ENCODE measurements at regions not wholly inside any gene's neighbourhood (a gene's known extent, or its start where the extent isn't known, plus 50 kb on each side); places are given as distances from the start of the nearest gene placed in this dataset.

DNA sequence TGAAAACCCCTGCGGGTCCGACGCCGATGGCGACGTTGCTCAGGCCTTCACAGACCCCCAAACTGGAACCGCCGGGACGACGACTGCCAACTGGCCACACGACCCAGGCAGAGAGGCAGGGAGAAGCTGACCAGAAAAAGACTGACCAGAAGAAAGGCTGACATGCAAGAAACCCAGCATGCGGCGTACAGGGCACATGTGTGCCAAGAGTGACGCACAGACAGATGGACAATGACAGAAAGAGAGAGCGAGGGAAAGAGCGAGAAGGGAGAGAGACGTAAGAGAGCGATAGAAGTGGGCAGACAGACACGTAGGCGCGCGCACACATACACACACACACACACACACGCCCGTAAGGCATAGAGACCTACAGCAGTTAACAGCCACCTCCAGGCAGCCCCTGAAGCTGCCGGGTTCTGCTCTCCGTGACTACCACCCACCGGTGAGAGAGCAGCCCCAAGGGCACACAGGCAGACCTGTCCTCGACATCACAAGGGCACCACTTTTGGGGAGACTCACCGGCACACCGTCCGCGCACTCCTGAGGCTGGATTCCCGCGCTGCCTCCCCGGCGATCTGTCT, 67.2 kb upstream of the ZNF527 start:
- intact Hi-C loops (cut with DNase I) = no loop called here

DNA sequence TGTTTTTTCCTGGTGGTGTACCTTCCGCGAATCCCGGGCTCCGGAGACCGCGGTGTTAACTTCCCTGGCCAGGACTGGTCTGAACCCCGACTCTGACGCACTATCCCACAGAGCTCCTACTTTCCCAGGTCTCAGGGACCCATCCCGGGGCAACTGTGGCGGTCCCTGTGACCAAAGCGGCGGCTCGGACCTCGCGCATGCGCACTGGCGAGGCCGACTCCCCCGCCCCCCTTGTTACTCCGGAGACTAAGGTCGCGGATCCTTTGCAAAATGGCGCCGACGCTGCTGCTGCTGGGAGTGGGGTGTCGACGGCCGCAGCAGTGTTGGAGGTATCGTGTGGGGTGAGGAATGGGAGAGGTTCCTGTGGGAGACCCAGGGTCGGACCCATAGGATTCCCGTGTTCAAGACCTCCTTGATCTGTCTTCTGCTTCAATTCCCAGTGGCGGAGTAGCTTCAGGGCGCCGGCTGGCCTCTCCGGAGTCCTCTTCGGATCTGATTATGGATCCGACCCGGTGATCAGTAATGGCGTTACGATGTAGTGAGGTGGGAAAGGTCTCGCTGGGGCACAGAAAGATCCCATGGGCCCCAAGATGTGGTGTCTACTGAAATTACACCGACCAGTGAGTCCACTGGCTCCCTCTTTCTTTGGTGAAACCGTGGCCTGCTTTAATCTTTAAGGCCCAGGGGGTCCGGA, 66.6 kb upstream of the ZNF527 start:
- Histone ChIP-seq H3K27me3 (replicated peaks; ENCODE audit: insufficient read depth) (no peaks in the 10 kb centered on the region), H3K27ac (no peak overlapping the region), H3K4me3 (peak overlapping the region; percentile 12 to 32), H3K4me1 (replicated peaks) (no peaks in the 10 kb centered on the region), H3K9me3 (no peaks in the 10 kb centered on the region), H3K36me3 (no peaks in the 10 kb centered on the region)
- intact Hi-C loops (cut with DNase I) = no loop called here
- no peak for DNase-seq (ENCODE audit: low spot score)
- peak; percentile 5 for TF ChIP-seq POLR2AphosphoS5 (IDR thresholded peaks at IDR 0.05)
- TF ChIP-seq POLR2A (IDR thresholded peaks at IDR 0.05) = no peak
- TF ChIP-seq, protein P1, sequence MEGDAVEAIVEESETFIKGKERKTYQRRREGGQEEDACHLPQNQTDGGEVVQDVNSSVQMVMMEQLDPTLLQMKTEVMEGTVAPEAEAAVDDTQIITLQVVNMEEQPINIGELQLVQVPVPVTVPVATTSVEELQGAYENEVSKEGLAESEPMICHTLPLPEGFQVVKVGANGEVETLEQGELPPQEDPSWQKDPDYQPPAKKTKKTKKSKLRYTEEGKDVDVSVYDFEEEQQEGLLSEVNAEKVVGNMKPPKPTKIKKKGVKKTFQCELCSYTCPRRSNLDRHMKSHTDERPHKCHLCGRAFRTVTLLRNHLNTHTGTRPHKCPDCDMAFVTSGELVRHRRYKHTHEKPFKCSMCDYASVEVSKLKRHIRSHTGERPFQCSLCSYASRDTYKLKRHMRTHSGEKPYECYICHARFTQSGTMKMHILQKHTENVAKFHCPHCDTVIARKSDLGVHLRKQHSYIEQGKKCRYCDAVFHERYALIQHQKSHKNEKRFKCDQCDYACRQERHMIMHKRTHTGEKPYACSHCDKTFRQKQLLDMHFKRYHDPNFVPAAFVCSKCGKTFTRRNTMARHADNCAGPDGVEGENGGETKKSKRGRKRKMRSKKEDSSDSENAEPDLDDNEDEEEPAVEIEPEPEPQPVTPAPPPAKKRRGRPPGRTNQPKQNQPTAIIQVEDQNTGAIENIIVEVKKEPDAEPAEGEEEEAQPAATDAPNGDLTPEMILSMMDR (IDR thresholded peaks at IDR 0.05) = no peak
- WGBS = 56% methylated on average over 44 of the region's 44 CpGs

More for the DNA sequence above, 67.2 kb upstream of the ZNF527 start:
- no peak overlapping the region for H3K27ac ChIP-seq
- no peaks in the 10 kb centered on the region for H3K36me3 ChIP-seq
- TF ChIP-seq, protein P1 (IDR thresholded peaks at IDR 0.05) = no peak
- no peak for TF ChIP-seq POLR2AphosphoS5 (IDR thresholded peaks at IDR 0.05)
- no peak for TF ChIP-seq POLR2A (IDR thresholded peaks at IDR 0.05)
- H3K4me3 ChIP-seq = peak overlapping the region; percentile 12 to 32
- no peaks in the 10 kb centered on the region for H3K27me3 ChIP-seq (replicated peaks; ENCODE audit: insufficient read depth)
- WGBS = 75% methylated on average over 36 of the region's 36 CpGs
- no peak for DNase-seq (ENCODE audit: low spot score)
- no peaks in the 10 kb centered on the region for H3K9me3 ChIP-seq
- H3K4me1 ChIP-seq (replicated peaks) = no peaks in the 10 kb centered on the region

DNA sequence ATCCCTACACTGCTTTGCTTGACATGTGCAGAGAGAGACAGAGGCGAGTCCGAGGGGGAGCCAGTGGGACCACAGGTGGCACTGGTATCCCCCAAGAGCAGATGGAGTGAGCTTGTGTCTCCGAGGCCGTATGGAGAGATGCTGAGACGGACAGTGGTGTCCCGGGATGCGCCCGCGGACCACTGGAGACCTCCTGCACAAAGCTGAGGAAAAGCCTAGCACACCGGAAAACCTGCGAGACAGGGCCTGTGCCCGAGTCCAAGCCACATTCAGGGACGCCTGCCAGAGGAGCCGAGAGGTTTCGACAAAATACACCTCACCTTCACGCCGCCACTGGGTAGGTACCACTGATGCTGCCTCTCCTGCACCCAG, 66.0 kb upstream of the ZNF527 start:
- H3K27me3 ChIP-seq (replicated peaks; ENCODE audit: insufficient read depth) = no peaks in the 10 kb centered on the region
- H3K4me3 ChIP-seq = no peak overlapping the region
- 96% methylated on average over 17 of the region's 17 CpGs for whole genome bisulfite sequencing
- no peaks in the 10 kb centered on the region for H3K9me3 ChIP-seq
- DNase-seq (ENCODE audit: low spot score) = no peak
- no peak overlapping the region for H3K27ac ChIP-seq
- no peaks in the 10 kb centered on the region for H3K36me3 ChIP-seq
- no peaks in the 10 kb centered on the region for H3K4me1 ChIP-seq (replicated peaks)
- intact Hi-C loops (cut with DNase I) = no loop called here
- TF ChIP-seq, protein P1 (IDR thresholded peaks at IDR 0.05) = no peak
- TF ChIP-seq POLR2AphosphoS5 (IDR thresholded peaks at IDR 0.05) (no peak), POLR2A (IDR thresholded peaks at IDR 0.05) (no peak)

DNA sequence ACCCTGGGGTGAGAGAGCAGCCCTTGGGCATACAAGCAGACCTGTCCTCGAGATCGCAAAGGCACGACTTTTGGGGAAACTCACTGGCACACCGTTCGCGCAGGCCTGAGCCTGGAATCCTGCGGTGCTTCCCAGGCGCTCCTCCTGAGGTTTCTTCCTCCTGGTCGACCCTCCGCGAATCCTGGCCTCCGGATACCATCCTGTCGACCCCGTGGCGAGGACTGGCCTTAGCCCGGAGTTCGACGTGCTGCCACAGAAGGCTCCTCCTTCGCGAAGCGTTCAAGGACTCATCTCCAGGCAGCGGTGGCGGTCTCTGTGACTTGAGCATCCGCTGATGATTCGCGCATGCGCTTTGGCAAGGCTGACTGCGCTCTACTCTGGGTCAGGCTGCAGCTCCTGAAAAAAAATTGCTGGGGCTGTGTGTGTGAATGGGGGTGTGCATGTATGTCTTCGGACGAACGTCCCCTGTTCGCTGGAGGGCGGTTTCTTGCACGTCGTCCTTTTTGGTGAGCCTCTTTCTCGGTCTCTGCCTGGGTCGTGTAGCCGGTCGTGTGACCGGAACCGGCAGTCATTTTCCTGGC, 64.4 kb upstream of the ZNF527 start:
- 87% methylated on average over 41 of the region's 41 CpGs for WGBS
- TF ChIP-seq, protein P1 (IDR thresholded peaks at IDR 0.05) = no peak
- TF ChIP-seq POLR2AphosphoS5 (IDR thresholded peaks at IDR 0.05) (no peak), POLR2A (IDR thresholded peaks at IDR 0.05) (no peak)
- intact Hi-C loops (cut with DNase I) = no loop called here
- no peaks in the 10 kb centered on the region for H3K27me3 ChIP-seq (replicated peaks; ENCODE audit: insufficient read depth)
- no peak overlapping the region for H3K4me3 ChIP-seq
- H3K36me3 ChIP-seq = no peaks in the 10 kb centered on the region
- no peak for DNase-seq (ENCODE audit: low spot score)
- H3K27ac ChIP-seq = no peak overlapping the region
- no peaks in the 10 kb centered on the region for H3K9me3 ChIP-seq
- no peaks in the 10 kb centered on the region for H3K4me1 ChIP-seq (replicated peaks)

Data from prostate gland (tissue), 2 donors.